NCI-H1092 treated with DMSO at 0.1 percent for 48 hours (cell line): ENCODE measurements at regions not wholly inside any gene's neighbourhood (a gene's known extent, or its start where the extent isn't known, plus 50 kb on each side); places are given as distances from the start of the nearest gene placed in this dataset.
"Not testable (repeated sequence)": the region's sequence is repeated elsewhere in the genome, so short reads cannot be mapped to it uniquely, and the experiment has no call there.

ENCODE experiments used
- DNase-seq: peaks from one replicate; lab custom pipeline; 2025; lab: John Stamatoyannopoulos, UW

DNA sequence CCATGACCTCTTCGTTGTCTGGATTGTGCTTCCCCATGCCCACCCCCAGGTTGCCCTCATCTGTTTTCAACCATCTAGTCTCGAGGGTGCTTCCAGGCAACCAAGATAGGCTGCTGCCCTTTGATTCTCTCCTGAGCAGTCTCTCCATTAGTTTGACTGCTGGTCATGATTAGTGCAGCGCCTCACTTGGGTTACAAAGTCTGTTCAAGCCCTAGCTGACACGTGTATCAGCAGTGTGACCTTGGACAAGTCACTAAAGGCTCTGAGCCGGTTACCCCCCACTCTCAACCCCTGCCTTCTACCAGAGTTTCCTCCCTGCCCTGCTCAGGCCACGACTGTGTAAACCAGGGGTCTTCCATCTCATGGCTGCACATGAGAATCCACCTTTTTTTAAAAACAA lies 185.3 kb upstream of the PWP1 start:
- DNase-seq, result no peak

DNA sequence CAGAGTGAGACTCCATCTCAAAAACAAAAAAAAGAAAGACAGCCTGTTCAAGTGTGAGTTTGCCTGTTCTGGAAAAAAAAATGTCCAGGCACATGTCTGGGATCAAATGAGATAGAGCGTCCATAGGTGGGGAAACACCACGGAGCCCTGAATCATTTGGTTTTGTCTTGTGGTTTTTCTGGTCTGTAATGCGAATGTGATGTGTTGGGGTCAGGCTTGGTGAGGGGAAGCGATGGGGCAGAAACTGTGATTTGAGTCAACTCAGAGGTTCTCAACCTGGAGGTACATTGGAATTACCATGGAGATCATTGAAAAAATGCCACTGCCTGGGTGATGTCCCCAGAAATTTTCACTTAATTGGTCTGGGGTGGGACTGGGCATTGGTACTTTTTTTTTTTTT lies 183.9 kb upstream of the PWP1 start:
- DNase-seq, result no peak

DNA sequence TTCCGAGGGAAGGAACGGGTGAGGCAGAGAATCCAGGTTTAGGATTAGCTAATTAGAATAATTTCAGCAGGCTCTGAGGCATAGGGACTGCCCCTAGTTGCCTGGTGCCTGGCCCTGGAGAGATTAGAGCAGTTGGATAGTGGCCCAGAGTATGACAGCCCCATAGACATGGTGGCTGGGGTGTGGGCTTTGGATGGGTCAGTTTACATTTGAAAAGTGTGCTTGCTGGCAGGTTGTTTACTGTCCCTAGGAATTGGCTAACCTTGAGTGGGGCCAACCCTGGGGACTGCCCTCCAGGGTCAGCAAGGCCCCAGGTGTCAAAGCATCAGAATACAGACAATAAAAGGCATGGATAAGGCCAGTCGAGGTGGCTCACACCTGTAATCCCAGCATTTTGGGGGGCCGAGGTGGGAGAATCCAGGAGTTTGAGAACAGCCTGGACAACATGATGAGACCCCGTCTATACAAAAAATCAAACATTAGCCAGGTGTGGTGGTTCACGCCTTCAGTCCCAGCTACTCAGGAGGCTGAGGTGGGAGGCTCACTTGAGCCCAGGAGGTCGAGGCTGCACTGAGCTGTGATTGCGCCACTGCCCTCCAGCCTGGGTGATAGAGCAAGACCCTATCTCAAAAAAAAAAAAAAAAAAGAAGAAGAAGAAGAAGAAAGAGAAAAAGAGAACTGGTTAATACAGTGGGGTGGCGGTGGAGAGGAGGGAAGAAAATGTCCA lies 182.3 kb upstream of the PWP1 start:
- no peak for DNase-seq

DNA sequence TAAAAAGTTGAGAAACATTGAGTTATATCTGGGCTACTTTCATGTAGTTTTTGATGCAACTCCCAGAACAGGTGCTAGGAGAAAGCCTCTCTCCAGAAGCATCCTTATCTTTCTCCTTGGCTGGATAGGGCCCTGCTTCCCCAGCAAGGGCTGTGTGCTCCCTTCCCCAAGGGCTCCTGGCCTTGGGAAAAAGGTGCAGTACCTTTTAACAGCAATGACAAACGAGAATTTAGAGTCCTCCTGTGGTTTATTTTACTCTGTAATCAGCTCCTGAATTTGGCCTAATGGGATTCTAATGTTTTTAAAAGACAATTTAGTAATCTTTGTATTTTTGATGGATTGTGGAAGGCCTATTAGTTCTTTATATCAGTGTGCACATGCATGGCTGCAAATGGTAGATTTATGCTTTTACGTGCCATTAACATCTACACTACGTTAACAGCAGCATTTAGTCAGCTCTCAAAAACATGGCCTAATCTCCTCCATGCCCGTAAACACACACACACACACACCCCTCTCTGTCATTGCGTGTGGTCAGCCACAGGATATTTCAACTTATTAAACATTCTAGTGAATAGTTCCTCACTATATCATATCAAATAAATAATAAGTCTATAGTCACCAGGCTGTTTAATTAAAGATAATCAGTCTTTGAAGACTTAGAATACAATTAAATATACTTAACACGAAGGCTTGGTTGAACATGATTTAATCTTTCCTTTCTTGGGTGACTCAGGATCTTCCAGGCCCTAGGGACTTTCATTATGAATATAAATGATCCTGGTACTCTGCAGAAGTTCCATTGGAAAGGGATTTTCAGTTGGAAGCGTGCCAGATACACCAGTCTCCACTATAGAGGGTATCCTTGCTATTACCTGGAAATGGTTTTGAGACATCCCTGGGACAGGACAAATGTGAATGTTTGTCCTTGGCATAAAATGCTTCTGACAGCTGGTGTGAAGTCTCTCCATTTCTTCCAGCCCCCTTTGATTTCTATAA lies 181.4 kb upstream of the PWP1 start:
- no peak for DNase-seq

DNA sequence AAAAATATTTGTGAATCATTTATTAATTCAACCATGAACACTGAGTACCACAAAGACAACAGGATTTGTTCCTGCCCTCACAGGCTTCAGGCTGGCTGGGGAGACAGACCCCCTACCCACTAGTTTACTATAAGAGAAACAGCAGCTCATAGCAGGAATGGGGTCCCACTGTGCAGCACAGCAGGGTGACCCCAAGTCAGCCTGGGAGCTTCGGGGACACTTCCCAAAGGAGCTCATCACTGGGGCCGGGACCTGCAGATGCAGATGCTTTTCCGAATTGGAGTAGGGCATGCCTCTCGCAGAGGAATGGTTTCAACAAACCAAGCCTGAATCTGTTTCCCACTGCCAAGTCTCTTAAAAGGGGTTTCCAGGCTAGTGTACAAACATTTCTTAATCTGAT lies 176.2 kb upstream of the PWP1 start:
- no peak for DNase-seq

DNA sequence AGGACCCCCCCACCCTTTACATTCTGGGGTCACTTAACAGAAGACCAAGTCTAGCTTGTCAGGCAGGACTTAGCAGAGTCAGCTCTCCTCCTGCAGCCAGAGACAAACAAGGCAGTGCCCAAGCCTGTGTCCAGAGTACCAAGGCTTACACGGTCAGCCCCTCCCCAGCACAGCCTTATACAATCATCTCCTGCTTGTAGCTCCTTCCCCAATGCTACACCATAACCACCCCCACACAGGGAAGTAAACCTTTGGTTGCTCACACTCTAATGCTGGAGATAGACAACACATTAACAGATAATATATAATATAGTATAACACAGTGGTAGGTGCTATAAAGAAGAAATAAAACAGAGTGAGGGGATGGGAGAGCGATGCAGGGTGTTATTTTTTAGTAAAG lies 175.4 kb upstream of the PWP1 start:
- DNase-seq, result no peak

DNA sequence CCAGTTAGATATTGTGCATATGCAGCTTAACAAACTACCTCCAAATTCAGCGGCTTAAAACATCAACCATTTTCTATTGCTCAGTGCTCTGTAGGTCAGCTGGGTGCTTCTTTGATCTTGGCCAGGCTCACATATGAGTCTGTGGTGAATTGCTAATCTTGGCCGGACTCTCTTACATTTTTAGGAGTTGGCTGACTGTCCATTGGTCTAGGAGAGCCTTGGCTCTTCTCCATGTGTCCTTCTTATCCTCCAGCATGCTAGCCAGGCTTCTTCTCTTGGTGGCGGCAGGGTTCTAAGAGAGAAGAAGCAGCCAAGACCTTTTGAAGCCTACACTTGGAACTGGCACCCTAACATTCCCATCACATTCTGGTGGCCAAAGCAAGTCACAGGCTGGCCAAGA lies 174.3 kb upstream of the PWP1 start:
- DNase-seq, result no peak

DNA sequence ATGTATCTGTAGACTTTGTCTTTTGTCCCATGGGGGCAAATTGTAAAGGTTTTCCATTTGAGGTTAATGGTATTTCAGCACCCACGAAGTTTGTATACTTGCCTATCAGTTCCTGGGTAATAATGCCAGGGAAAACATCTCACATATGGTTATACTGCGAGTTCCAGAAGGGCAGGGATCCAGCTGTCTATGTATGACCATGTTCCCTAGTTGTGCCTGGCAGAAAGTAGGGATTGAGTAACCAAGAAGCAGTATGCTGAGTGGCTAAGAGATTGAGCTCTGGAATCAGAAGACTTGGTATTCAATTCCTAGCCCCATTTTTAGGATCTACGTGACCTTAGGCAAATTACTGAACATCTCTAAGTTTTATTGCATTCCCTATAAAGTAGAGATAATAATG lies 173.2 kb upstream of the PWP1 start:
- DNase-seq, result no peak

DNA sequence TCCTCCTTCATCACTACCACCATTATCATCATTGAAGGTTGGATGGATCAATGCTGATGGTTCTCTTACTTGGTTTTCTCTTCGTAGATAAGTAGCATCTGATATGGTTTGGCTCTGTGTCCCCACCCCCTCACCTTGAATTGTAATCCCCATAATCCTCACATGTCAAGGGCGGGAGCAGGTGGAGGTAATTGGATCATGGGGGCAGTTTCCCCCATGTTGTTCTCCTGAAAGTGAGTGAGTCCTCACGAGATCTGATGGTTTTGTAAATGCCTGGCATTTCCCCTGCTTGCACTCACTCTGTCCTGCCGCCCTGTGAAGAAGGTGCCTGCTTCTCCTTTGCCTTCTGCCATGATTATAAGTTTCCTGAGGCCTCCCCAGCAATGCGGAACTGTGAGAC lies 172.4 kb upstream of the PWP1 start:
- DNase-seq, result no peak

DNA sequence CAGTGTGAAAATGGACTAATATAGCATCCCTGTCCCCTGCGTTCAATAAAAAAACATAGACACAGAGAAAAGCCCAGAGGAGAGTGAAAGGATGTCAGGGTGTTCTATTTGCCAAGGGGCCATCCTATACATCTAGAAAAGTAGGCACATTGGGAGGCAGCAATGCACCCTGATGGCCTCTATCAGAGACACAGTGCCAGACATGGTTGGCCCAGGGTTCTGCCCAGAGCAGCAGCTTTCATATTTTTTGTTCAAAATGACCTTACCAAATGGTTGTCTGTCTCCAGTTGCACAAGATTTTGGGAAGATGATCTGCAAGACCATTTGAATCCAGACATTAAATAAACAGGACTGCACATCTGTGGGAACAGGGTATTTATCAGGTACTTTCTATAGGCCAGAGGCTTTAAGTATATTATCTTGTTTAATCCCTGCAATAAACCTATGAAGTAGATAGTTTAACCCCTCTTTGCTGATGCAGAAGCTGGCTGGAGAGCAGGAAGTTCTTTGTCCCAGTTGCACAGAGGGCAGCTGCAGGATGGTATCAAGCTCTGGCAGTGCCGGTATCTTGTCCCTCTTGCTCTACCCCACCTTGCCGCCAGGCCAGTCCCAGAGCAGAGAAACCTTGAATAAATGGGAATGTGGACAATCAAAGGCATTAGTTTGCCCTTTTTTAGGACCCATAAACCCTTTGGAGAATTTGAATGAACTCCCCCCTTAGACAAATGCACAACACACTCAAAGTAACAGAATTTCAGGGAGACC lies 171.8 kb upstream of the PWP1 start:
- no peak for DNase-seq

DNA sequence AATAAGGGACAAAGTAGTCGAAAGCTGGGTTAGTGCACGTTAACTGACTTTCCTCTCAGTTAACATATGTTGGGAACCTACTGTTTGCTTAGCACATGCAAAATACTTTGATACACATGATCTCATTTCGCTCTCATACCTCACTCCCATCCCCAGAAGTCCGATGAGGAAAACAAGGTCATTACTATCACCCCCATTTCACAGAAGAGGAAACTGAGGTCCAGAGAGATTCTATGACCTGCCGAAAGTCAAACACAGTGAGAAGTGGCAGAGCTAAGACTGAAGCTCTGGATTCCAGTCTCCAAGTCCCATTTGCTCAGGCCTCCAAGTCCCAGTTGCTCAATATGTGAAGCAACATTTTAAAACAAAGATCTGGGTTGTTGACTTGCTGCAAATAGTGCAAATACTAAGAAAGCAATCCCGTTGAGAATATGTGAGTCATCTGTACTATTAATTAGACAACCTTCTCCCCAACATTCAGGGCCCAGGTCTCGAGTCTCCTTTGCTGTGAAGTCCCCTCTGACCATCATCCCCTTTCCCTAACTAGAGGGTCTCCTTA lies 170.6 kb upstream of the PWP1 start:
- no peak for DNase-seq

DNA sequence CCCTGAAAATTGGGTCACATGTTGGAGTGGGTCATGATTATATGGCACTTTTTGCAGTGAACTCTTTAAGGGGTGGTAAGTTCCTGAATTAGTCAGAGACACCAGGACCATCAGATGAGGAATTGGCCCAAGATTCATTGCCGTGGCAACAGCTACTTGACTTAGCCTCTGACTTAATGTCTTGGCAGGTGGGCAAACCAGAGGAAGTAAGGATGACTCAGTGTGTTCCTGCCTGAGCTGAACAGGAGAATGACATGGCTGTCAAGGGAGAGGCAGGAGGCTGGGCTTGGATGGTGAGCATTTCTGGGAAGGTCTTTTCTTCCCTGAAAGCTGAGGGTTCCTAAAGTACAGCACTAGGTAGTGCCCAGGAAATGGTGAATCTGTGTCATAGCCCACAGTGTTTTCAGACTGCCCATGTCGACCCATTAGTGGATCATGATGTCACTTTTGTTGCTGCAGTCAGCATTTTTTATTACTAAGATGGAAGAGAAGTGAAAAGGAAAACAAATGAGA lies 170.1 kb upstream of the PWP1 start:
- DNase-seq, result peak; percentile 3

DNA sequence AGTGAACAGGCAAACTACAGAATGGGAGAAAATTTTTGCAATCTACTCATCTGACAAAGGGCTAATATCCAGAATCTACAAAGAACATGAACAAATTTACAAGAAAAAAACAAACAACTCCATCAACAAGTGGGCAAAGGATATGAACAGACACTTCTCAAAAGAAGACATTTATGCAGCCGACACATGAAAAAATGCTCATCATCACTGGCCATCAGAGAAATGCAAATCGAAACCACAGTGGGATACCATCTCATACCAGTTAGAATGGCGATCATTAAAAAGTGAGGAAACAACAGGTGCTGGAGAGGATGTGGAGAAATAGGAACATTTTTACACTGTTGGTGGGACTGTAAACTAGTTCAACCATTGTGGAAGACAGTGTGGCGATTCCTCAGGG lies 167.8 kb upstream of the PWP1 start:
- not testable (repeated sequence) for DNase-seq

DNA sequence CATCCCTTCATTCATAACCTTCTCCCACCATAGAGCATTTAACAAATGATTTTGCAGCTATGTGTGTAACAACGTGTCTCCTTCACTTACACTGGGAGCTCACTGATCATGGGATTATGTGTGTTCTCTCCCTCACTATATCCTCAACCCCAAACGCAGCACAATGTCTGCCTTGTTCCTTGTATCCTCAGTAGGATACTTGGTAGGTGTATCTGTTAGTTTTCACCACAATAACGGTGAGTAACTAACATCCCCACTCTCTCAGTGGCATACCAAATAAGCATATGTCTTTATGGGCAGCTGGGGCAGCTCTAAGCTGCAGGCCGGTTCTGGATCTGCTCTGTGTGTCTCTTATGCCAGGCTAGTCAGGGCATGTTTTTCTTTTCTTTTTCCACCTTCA lies 166.7 kb upstream of the PWP1 start:
- DNase-seq, result no peak

DNA sequence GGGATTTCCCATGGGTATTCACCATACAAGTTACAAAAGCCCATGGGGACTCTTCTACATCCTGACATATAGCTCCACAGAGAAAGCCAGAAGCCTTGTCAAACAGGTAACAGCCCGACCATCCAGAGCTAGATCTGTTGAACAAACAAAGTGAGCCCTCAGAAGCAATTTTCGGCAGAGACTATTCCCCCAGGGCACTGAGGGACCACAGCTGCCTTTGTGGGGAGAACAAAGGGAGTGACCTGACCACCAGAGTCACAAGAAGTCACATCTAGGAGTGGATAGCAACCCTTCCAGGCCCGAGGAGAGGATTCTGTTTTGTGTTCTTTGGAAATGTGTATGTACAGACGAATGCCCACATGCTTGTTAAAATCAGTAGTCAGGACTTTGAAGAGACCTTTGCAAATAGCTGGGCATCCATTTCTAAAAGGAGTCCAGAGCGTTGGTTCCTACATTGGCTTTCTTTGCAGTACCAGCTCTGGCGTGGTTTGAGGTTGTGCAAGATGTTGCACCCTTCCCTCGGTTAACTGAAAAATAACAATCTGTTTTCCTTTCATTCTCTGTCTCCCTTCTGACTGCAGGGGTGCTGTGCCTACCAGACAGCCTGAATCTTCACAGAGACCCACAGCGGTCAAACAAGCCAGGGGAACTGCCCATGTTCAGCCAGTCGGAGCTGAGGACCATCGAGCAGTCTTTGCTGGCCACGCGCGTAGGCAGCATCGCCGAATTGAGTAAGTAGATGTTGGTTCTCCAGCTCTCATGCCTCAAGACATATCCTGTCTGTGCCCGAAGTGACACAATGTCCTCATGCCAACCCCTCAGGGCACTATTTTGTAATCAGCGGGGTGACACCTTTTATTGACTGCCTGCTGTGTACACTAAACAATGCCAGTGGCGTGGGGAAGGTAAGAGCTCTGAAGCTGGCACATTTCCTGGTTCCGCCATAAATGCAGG lies 165.4 kb upstream of the PWP1 start:
- peak; percentile 59 for DNase-seq

DNA sequence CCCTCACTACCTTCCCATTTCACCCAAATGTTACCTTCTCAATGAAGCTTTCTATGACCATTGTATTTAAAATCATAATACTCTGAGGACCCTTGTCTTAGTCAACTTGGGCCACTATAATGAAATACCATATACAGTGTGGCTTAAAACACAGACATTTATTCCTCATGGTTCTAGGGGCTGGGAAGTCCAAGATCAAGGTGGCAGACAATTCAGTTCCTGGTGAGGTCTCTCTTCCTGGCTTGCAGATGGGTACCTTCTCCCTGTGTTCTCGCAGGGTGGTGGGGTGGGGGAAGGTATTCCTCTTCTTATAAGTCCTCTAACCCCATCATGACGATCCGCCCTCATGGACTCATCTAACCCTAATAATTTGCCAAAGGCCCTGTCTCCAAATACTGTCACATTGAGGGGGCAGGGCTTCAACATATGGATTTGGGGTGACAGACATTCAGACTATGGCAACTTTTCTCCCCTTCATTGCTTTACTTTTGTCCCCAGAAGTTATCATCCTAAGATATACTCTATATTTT lies 163.7 kb upstream of the PWP1 start:
- no peak for DNase-seq

DNA sequence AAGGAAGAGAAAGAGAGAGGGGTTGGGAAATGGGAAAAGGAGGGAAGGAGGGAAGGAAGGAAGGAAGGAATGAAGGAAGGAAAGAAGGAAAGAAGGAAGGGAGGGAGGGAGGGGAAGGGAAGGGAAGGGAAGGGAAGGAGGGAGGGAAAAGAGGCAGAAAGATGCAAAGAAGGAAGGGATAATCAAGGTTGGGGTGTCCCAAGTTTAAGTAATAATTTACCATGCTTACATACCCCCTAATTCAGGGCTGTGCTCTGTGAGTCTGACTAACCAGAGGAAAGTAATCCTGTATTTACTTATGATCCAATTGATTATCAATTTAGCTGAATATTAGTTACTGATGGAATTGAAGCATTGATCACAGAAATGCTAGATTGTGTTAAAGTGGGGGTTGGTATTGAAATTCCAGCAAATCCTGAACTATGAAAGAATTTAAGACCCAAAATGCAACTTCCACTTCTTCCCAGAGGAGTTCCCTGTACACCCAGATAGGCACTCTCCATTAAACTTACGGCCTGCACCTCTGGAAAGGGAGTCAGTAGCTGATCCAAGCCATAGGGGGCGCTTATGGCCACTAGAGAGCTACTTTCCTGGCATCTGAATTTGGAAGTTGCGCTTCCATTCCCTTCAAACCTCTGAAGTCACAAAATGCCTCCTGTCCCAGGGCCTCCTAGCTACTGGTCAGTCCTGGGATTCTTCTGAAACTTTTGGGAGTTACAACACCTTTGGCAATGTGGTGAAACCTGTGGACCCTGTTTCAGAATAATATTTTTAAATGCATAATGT lies 162.7 kb upstream of the PWP1 start:
- peak; percentile 41 for DNase-seq

DNA sequence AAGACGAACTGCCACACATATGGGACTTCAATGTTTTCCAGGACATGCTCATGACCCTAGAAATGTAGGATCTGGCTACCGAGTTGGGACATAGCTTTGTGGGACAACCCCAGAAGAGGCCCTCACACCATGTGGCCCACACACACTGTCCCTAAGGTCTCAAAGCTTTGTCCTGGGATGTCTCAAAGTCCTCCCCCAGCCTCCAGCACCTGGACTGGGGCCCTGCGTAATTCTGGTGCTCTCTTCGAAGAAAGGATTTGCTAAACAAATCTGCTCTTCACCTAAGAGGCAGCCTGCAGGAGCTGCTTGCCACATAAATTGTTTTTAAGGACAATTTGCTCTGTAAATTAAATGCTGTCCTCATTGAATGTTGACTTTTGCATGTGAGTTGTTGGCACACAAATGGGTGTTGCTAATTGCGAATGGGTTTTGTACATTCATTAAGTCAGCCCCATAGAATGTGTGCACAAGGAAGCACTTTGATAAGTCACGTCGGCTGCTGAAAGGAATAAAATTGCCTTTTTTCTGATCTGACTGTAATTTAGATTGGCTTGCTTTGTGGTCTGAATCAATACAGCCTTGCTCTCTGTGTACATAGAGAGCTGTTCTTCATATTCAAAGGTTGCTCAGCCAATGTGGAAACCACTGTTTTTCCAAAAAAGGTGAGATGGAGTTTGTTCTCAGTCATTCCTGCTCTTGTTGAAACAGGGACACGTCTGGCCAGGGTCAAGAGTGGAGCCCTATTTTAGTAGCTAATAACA lies 161.6 kb upstream of the PWP1 start:
- DNase-seq, result peak; percentile 90
